A673 (cell line): ENCODE measurements at regions not wholly inside any gene's neighbourhood (a gene's known extent, or its start where the extent isn't known, plus 50 kb on each side); places are given as distances from the start of the nearest gene placed in this dataset.

Source experiments
- EZH2 ChIP-seq: fragments of 200-600 bp; sonication (generic); IDR thresholded peaks from 2 replicates; pipeline ENCODE4 v1.6.1; 2017; ENCODE audit warnings: borderline replicate concordance, low read depth, mild to moderate bottlenecking, mixed read lengths, antibody characterized with exemption, low read length; ENCODE audit not compliant: poor library complexity, severe bottlenecking
- TF ChIP-seq, protein P1 (sequence below): fragments of 300-800, 200-600 bp; sonication (generic); conservative IDR thresholded peaks from 2 replicates; pipeline ENCODE4 v1.5.1; 2017; ENCODE audit warnings: low read depth, mild to moderate bottlenecking, antibody characterized with exemption, low read length, moderate library complexity, mixed read lengths

DNA sequence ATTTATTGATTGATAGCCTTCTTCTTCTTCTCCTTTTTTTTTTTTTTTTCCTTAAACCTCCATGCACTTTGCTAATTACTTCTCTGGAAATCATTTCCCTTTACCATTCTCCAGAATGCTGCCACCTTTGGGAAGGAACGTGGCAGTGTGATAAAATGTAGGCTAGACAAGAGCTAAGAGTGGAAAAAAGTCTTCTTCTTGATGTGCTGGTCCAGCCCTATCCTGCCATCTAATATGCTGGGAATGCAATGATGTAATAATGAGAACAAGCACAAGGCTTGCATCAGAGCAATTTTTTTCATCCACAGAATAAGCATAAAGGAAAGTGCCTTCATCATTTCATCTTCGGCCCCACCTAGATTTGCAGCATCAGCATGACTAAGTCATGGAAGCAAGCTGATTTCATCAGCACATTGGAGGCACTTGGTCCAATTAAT is 128.7 kb upstream of the ZFHX3 start:
- TF ChIP-seq, protein P1, sequence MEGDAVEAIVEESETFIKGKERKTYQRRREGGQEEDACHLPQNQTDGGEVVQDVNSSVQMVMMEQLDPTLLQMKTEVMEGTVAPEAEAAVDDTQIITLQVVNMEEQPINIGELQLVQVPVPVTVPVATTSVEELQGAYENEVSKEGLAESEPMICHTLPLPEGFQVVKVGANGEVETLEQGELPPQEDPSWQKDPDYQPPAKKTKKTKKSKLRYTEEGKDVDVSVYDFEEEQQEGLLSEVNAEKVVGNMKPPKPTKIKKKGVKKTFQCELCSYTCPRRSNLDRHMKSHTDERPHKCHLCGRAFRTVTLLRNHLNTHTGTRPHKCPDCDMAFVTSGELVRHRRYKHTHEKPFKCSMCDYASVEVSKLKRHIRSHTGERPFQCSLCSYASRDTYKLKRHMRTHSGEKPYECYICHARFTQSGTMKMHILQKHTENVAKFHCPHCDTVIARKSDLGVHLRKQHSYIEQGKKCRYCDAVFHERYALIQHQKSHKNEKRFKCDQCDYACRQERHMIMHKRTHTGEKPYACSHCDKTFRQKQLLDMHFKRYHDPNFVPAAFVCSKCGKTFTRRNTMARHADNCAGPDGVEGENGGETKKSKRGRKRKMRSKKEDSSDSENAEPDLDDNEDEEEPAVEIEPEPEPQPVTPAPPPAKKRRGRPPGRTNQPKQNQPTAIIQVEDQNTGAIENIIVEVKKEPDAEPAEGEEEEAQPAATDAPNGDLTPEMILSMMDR = peak; percentile 60
- TF ChIP-seq EZH2 = no peak
